Astrocyte (in vitro differentiated cells and primary cell): ENCODE measurements at regions not wholly inside any gene's neighbourhood (a gene's known extent, or its start where the extent isn't known, plus 50 kb on each side); places are given as distances from the start of the nearest gene placed in this dataset.

ENCODE experiments used
- DNase-seq: peaks from one replicate; pipeline ENCODE4 v3.0.0-alpha.2; 2010; ENCODE audit warnings: low read depth
- FAIRE-seq: peaks from 2 replicates; lab custom pipeline; 2011; peaks lifted over from hg19 to GRCh38; lab: Jason Lieb, UNC
- H2AFZ ChIP-seq: 2 replicates; pipeline ENCODE4 v1.6.0; 2012; ENCODE audit warnings: low read depth, low read length, inconsistent platforms
- H3K27ac ChIP-seq: 2 replicates; pipeline ENCODE4 v1.5.1; 2011; ENCODE audit warnings: low read depth, low read length, inconsistent platforms
- H3K27me3 ChIP-seq: 2 replicates; pipeline ENCODE4 v1.6.0; 2011; ENCODE audit warnings: low read length, inconsistent platforms; ENCODE audit not compliant: insufficient read depth
- H3K36me3 ChIP-seq: 2 replicates; pipeline ENCODE4 v1.5.1; 2011; ENCODE audit warnings: low read length, inconsistent platforms; ENCODE audit not compliant: insufficient read depth
- H3K4me1 ChIP-seq: 2 replicates; pipeline ENCODE4 v1.5.1; 2011; ENCODE audit warnings: low read length, inconsistent platforms; ENCODE audit not compliant: insufficient read depth
- H3K4me2 ChIP-seq: 2 replicates; pipeline ENCODE4 v1.6.0; 2012; ENCODE audit warnings: low read length, inconsistent platforms
- H3K4me3 ChIP-seq: 2 replicates; pipeline ENCODE4 v1.5.1; 2011; ENCODE audit warnings: low read depth, mild to moderate bottlenecking, low read length, inconsistent platforms; ENCODE audit not compliant: insufficient read depth
- H3K79me2 ChIP-seq: 2 replicates; pipeline ENCODE4 v1.6.0; 2012; ENCODE audit warnings: mild to moderate bottlenecking, low read length, inconsistent platforms; ENCODE audit not compliant: insufficient read depth
- H3K9ac ChIP-seq: 2 replicates; pipeline ENCODE4 v1.6.0; 2012; ENCODE audit warnings: mild to moderate bottlenecking, low read length, inconsistent platforms
- H3K9me3 ChIP-seq: 2 replicates; pipeline ENCODE4 v1.5.1; 2012; ENCODE audit warnings: low read depth, mild to moderate bottlenecking, low read length, inconsistent platforms; ENCODE audit not compliant: insufficient read depth
- H4K20me1 ChIP-seq: 2 replicates; pipeline ENCODE4 v1.6.0; 2012; ENCODE audit warnings: low read length, inconsistent platforms; ENCODE audit not compliant: insufficient read depth
- H3K27ac Mint-ChIP-seq: one replicate; pipeline ENCODE4 v1.8.0; 2021; ENCODE audit warnings: mild to moderate bottlenecking, mixed read lengths; ENCODE audit not compliant: unreplicated experiment
- H3K27me3 Mint-ChIP-seq: one replicate; pipeline ENCODE4 v1.8.0; 2021; ENCODE audit warnings: low read depth, mixed read lengths; ENCODE audit not compliant: unreplicated experiment
- H3K36me3 Mint-ChIP-seq: one replicate; pipeline ENCODE4 v1.8.0; 2021; ENCODE audit warnings: low read depth, mixed read lengths; ENCODE audit not compliant: unreplicated experiment
- H3K4me1 Mint-ChIP-seq: one replicate; pipeline ENCODE4 v1.8.0; 2021; ENCODE audit warnings: low read depth, mixed read lengths; ENCODE audit not compliant: unreplicated experiment
- H3K4me3 Mint-ChIP-seq: one replicate; pipeline ENCODE4 v1.8.0; 2021; ENCODE audit warnings: mild to moderate bottlenecking, moderate library complexity, mixed read lengths; ENCODE audit not compliant: unreplicated experiment
- H3K9me3 Mint-ChIP-seq: one replicate; pipeline ENCODE4 v1.8.0; 2021; ENCODE audit warnings: mild to moderate bottlenecking, mixed read lengths; ENCODE audit not compliant: unreplicated experiment
- EZH2 ChIP-seq: IDR thresholded peaks from 2 replicates; pipeline ENCODE4 v1.6.1; 2012; ENCODE audit warnings: mild to moderate bottlenecking, low read length, inconsistent platforms; ENCODE audit not compliant: insufficient read depth
- TF ChIP-seq, protein P1 (sequence below): IDR thresholded peaks from 2 replicates; pipeline ENCODE4 v1.5.1; 2011; ENCODE audit warnings: low read depth, mild to moderate bottlenecking, inconsistent platforms, low read length, moderate library complexity; ENCODE audit not compliant: insufficient read depth

DNA sequence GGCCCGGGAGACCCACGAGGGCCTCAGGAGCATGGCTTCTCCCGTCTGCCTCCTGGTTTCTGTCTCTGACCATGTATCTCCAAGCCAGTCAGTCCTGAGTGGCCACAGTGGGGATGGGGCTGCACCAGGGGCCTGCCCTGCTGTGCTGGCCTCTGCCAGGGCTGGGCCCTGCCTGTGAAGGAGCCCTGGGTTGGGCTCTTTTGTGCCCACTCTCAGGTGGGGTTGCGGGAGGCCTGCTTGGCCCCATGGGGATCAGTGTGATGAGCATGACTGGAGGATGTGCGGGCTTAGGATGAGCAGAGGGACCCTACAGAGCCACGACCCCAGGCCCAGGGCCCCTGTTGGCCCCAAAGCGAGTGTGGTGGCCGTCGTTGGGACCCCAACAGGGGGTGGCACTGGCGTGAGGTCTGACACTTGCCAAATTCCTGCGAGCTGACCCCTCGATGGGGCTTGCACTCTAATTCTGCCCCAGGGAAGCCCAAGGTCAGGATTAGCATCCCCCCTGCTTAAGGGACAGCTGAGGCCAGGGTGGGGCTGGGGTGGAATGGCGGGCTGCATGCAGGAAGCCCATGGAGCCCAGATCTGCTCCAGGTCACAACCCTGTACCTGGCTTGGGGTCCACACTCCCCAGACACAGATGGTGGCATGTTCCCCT is 90.0 kb upstream of the BHLHE23 start:
- H3K4me3 ChIP-seq = no peak overlapping the region
- no peaks in the 10 kb centered on the region for H3K9me3 ChIP-seq
- H2AFZ ChIP-seq = no peak overlapping the region
- H3K79me2 ChIP-seq = no peaks in the 10 kb centered on the region
- Mint-ChIP-seq H3K27me3 (peaks cover 40% of the 10 kb centered on the region), H3K9me3 (no peaks in the 10 kb centered on the region), H3K27ac (no peak overlapping the region), H3K36me3 (no peaks in the 10 kb centered on the region), H3K4me1 (no peaks in the 10 kb centered on the region), H3K4me3 (no peak overlapping the region)
- H3K4me2 ChIP-seq = no peak overlapping the region
- H4K20me1 ChIP-seq = no peaks in the 10 kb centered on the region
- TF ChIP-seq EZH2 = no peak
- TF ChIP-seq, protein P1, sequence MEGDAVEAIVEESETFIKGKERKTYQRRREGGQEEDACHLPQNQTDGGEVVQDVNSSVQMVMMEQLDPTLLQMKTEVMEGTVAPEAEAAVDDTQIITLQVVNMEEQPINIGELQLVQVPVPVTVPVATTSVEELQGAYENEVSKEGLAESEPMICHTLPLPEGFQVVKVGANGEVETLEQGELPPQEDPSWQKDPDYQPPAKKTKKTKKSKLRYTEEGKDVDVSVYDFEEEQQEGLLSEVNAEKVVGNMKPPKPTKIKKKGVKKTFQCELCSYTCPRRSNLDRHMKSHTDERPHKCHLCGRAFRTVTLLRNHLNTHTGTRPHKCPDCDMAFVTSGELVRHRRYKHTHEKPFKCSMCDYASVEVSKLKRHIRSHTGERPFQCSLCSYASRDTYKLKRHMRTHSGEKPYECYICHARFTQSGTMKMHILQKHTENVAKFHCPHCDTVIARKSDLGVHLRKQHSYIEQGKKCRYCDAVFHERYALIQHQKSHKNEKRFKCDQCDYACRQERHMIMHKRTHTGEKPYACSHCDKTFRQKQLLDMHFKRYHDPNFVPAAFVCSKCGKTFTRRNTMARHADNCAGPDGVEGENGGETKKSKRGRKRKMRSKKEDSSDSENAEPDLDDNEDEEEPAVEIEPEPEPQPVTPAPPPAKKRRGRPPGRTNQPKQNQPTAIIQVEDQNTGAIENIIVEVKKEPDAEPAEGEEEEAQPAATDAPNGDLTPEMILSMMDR = no peak
- no peak for DNase-seq
- FAIRE-seq = no peak
- H3K4me1 ChIP-seq = peaks cover 2% of the 10 kb centered on the region
- H3K27ac ChIP-seq = no peak overlapping the region
- no peaks in the 10 kb centered on the region for H3K36me3 ChIP-seq
- H3K9ac ChIP-seq = no peak overlapping the region
- H3K27me3 ChIP-seq = peaks cover 4% of the 10 kb centered on the region

DNA sequence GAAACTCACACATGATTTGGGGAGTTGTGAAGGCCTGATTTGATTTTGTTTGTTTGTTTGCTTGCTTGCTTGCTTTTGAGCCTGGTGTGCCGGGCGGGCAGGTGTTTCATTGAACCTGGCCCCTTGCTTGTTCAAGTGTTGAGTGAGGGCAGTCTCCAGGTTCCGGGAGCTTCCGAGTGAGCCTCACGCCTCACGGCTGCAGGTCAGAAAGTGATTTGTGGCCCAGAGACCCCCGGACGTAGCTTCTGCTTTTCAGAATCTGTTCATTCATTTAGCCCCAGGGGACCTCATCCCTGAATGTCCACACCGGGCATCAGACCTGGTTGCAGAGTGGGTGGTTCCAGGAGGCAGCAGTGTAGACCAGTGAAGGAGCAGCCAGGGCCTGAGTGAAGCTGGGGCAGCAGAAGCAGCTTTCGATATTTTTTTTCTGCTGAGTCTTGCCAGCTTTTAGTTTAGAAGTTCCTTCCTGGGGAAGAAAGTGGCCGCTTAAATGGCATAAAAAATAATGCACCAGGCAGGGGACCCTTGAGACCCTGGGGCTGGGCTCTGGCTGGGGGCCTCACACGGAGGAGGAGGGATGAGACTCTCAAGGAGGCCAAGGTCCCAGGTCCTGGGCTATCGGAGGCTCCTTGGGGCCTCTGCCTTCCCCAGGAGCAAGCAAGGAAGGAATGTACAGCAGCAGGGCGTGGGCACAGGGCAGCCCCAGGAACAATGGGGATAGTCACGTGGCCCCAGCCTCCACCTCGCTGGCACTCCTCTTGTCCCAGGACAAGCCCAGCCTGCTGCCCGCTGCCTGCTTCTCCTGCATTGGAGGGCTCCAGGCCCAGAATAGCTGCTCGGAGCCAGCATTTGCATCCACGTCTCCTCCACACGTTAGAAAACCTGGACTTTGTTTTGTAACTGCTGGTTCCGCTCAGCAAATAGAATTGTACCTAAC is 89.2 kb upstream of the BHLHE23 start:
- Histone ChIP-seq H3K4me3 (no peak overlapping the region), H3K36me3 (no peaks in the 10 kb centered on the region), H3K9ac (no peak overlapping the region), H3K27ac (no peak overlapping the region), H2AFZ (no peak overlapping the region), H3K4me2 (no peak overlapping the region), H3K27me3 (peaks cover 4% of the 10 kb centered on the region), H3K79me2 (no peaks in the 10 kb centered on the region), H4K20me1 (no peaks in the 10 kb centered on the region), H3K4me1 (no peaks in the 10 kb centered on the region), H3K9me3 (no peaks in the 10 kb centered on the region)
- peaks cover 41% of the 10 kb centered on the region for H3K27me3 Mint-ChIP-seq
- H3K36me3 Mint-ChIP-seq = no peaks in the 10 kb centered on the region
- TF ChIP-seq EZH2 = no peak
- TF ChIP-seq, protein P1 = no peak
- DNase-seq (no peak), FAIRE-seq (no peak)
- no peaks in the 10 kb centered on the region for H3K9me3 Mint-ChIP-seq
- H3K4me1 Mint-ChIP-seq = no peaks in the 10 kb centered on the region
- H3K4me3 Mint-ChIP-seq = no peak overlapping the region
- H3K27ac Mint-ChIP-seq = no peak overlapping the region
